Suprapubic skin (tissue), 4 donors: ENCODE measurements at regions not wholly inside any gene's neighbourhood (a gene's known extent, or its start where the extent isn't known, plus 50 kb on each side); places are given as distances from the start of the nearest gene placed in this dataset.
"Not testable (repeated sequence)": the region's sequence is repeated elsewhere in the genome, so short reads cannot be mapped to it uniquely, and the experiment has no call there.

ENCODE experiments used
- CTCF ChIP-seq, 2 donors: fragments of 200-600 bp in 1 of 2; fragments of 450-650 bp in 1 of 2; sonication (generic) in 1 of 2; IDR thresholded peaks; one replicate each; pipeline ENCODE4 v1.5.1; 2016 to 2019; ENCODE audit warnings: antibody characterized with exemption in 2 of 2, mild to moderate bottlenecking in 1 of 2, moderate library complexity in 1 of 2
- EP300 ChIP-seq: sonication (generic); formaldehyde crosslinking; IDR thresholded peaks from one replicate; pipeline ENCODE4 v1.6.1; 2017; ENCODE audit warnings: antibody characterized with exemption
- POLR2A ChIP-seq, 2 donors: fragments of 450-650 bp; IDR thresholded peaks; one replicate each; pipeline ENCODE4 v1.6.1; 2017; ENCODE audit warnings: antibody characterized with exemption in 2 of 2, mild to moderate bottlenecking in 2 of 2, moderate library complexity in 2 of 2
- POLR2AphosphoS5 ChIP-seq, 3 donors: sonication (generic); formaldehyde crosslinking; IDR thresholded peaks; one replicate each; pipeline ENCODE4 v1.6.1; 2017; ENCODE audit warnings: antibody characterized with exemption in 3 of 3

- TF ChIP-seq EP300; POLR2A (IDR thresholded peaks at IDR 0.05); CTCF (IDR thresholded peaks at IDR 0.05); POLR2AphosphoS5 (IDR thresholded peaks at IDR 0.05): not testable (repeated sequence)
These were observed 92.8 kb downstream of the POTEC start for GRCh38 chr18:14450637-14451009.
